HG03280 (cell line): ENCODE measurements at regions not wholly inside any gene's neighbourhood (a gene's known extent, or its start where the extent isn't known, plus 50 kb on each side); places are given as distances from the start of the nearest gene placed in this dataset.
"Not testable (repeated sequence)": the region's sequence is repeated elsewhere in the genome, so short reads cannot be mapped to it uniquely, and the experiment has no call there.

Experiments used
- ATAC-seq: cut with Tn5 transposase; IDR thresholded peaks from one replicate; pipeline ENCODE4 v1.9.1; 2021; ENCODE audit warnings: mild to moderate bottlenecking, moderate library complexity; ENCODE audit not compliant: unreplicated experiment

- ATAC-seq, result no peak
Measured at GRCh38 chr10:111261081-111261615, 184.3 kb downstream of the ADRA2A start.

- no peak for ATAC-seq
Measured at GRCh38 chr10:111265341-111265740, 188.5 kb downstream of the ADRA2A start.

GRCh38 chr10:111266165-111266564 lies 189.3 kb downstream of the ADRA2A start:
- no peak for ATAC-seq

GRCh38 chr10:111267673-111268072 lies 190.8 kb downstream of the ADRA2A start:
- ATAC-seq, result no peak

- no peak for ATAC-seq
Measured at GRCh38 chr10:111273235-111273634, 196.4 kb downstream of the ADRA2A start.

GRCh38 chr10:111273635-111274034 lies 196.8 kb downstream of the ADRA2A start:
- no peak for ATAC-seq

- no peak for ATAC-seq
Measured at GRCh38 chr10:111275091-111275490, 198.3 kb downstream of the ADRA2A start.

GRCh38 chr10:111277661-111278060 lies 200.8 kb downstream of the ADRA2A start:
- no peak for ATAC-seq

GRCh38 chr10:111278266-111278665 lies 201.4 kb downstream of the ADRA2A start:
- no peak for ATAC-seq

- ATAC-seq, result no peak
Measured at GRCh38 chr10:111281516-111281915, 204.7 kb downstream of the ADRA2A start.

- ATAC-seq, result no peak
Measured at GRCh38 chr10:111289461-111289860, 212.6 kb downstream of the ADRA2A start.

GRCh38 chr10:111290649-111291048 lies 213.8 kb downstream of the ADRA2A start:
- ATAC-seq, result no peak

- no peak for ATAC-seq
Measured at GRCh38 chr10:111295788-111296187, 219.0 kb downstream of the ADRA2A start.

GRCh38 chr10:111297351-111297848 lies 220.6 kb downstream of the ADRA2A start:
- ATAC-seq, result no peak

- no peak for ATAC-seq
Measured at GRCh38 chr10:111298031-111298430, 221.2 kb downstream of the ADRA2A start.

- no peak for ATAC-seq
Measured at GRCh38 chr10:111299037-111299436, 222.2 kb downstream of the ADRA2A start.

- no peak for ATAC-seq
Measured at GRCh38 chr10:111303887-111304286, 227.1 kb downstream of the ADRA2A start.

- no peak for ATAC-seq
Measured at GRCh38 chr10:111316722-111317212, 239.9 kb downstream of the ADRA2A start.

- no peak for ATAC-seq
Measured at GRCh38 chr10:111319866-111320265, 243.0 kb downstream of the ADRA2A start.

GRCh38 chr10:111323389-111323966 lies 246.6 kb downstream of the ADRA2A start:
- no peak for ATAC-seq

- ATAC-seq, result not testable (repeated sequence)
Measured at GRCh38 chr10:111332174-111332573, 255.3 kb downstream of the ADRA2A start.

GRCh38 chr10:111335826-111336225 lies 259.0 kb downstream of the ADRA2A start:
- no peak for ATAC-seq

GRCh38 chr10:111338035-111338434 lies 261.2 kb downstream of the ADRA2A start:
- no peak for ATAC-seq
